HFFc6 (cell line): ENCODE measurements at regions not wholly inside any gene's neighbourhood (a gene's known extent, or its start where the extent isn't known, plus 50 kb on each side); places are given as distances from the start of the nearest gene placed in this dataset.

Experiments
- DNase-seq: peaks from one replicate; pipeline ENCODE4 v3.0.0-alpha.2; 2018
- H3K27ac Mint-ChIP-seq: 2 replicates; pipeline ENCODE4 v1.8.0; 2020; ENCODE audit warnings: mild to moderate bottlenecking, mixed read lengths
- H3K27me3 Mint-ChIP-seq: 2 replicates; pipeline ENCODE4 v1.8.0; 2021; ENCODE audit warnings: mild to moderate bottlenecking, moderate library complexity, mixed read lengths; ENCODE audit not compliant: insufficient read depth
- H3K36me3 Mint-ChIP-seq: 2 replicates; pipeline ENCODE4 v1.8.0; 2021; ENCODE audit warnings: low read depth, mixed read lengths
- H3K4me1 Mint-ChIP-seq: 2 replicates; pipeline ENCODE4 v1.8.0; 2020; ENCODE audit warnings: low read depth, mixed read lengths
- H3K4me3 Mint-ChIP-seq: 2 replicates; pipeline ENCODE4 v1.8.0; 2020; ENCODE audit warnings: mild to moderate bottlenecking, moderate library complexity, mixed read lengths
- H3K9me3 Mint-ChIP-seq: 2 replicates; pipeline ENCODE4 v1.8.0; 2020; ENCODE audit warnings: mild to moderate bottlenecking, mixed read lengths
- CTCF ChIP-seq: fragments of 200-600 bp; sonication (generic); IDR thresholded peaks from 2 replicates; pipeline ENCODE4 v1.5.0; 2021; ENCODE audit warnings: antibody characterized with exemption, mild to moderate bottlenecking

DNA sequence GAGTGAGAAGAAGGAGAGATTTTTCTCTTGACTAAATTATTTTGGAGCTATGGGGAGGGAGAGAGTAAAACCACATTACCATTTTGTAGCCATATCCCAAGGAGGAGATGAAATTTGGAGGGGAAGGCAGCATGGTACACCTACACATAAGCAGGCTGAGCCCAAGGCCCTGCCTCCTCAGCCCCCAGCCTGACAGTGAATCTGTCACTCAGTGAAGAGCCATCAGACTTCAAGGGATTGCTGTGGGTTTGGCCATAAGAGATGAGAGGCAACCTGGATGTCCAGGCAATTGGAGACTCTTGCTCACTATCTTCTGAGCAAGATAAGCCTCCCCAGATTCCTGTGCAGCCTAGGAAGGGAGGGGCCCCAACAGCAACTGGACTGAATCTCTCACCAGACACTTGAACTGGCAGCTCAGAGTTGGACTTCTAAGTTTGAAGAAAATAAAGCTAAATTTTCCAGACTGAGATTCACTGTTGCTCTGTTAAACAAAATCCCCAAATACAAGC is 216.6 kb downstream of the SEMA6A start:
- no peak for TF ChIP-seq CTCF
- Mint-ChIP-seq H3K4me1 (no peaks in the 10 kb centered on the region), H3K4me3 (no peak overlapping the region), H3K36me3 (peaks cover 5% of the 10 kb centered on the region; the same call in 1 of the 2 replicates), H3K27ac (no peak overlapping the region), H3K9me3 (peaks cover 16% of the 10 kb centered on the region), H3K27me3 (no peaks in the 10 kb centered on the region)
- no peak for DNase-seq

GRCh38 chr5:116355819-116356601 is 218.6 kb downstream of the SEMA6A start:
- H3K4me3 Mint-ChIP-seq: no peak overlapping the region
- no peak for DNase-seq
- TF ChIP-seq CTCF: no peak
- H3K9me3 Mint-ChIP-seq: peaks cover 16% of the 10 kb centered on the region
- no peak overlapping the region for H3K27ac Mint-ChIP-seq
- no peaks in the 10 kb centered on the region for H3K27me3 Mint-ChIP-seq
- H3K36me3 Mint-ChIP-seq: peaks cover 5% of the 10 kb centered on the region; the same call in 1 of the 2 replicates
- H3K4me1 Mint-ChIP-seq: no peaks in the 10 kb centered on the region

GRCh38 chr5:116354699-116355098 is 219.9 kb downstream of the SEMA6A start:
- Mint-ChIP-seq H3K27ac (no peak overlapping the region), H3K4me1 (no peaks in the 10 kb centered on the region), H3K27me3 (no peaks in the 10 kb centered on the region), H3K9me3 (peaks cover 16% of the 10 kb centered on the region), H3K36me3 (peaks cover 5% of the 10 kb centered on the region; the same call in 1 of the 2 replicates), H3K4me3 (no peak overlapping the region)
- DNase-seq: no peak
- no peak for TF ChIP-seq CTCF

DNA sequence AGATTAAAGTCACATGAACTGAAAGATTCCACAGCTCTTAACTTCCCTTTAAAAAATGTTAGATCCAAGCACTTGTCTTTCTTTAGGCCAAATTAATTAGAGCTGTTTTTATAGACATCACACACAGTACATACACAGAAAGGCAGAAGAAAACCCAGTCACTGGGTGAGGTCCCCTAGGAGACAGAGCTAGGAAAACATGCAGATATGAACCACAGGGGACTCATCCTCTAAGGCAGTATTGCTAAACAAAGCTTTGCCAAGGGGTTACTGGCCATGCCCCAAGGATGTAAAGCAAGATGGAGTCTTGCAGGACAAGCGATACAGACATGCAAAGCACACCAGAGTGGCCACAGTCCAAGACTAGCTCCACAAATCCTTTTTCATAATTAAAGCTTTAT is 227.0 kb downstream of the SEMA6A start:
- no peak overlapping the region for H3K27ac Mint-ChIP-seq
- DNase-seq: no peak
- H3K9me3 Mint-ChIP-seq: no peaks in the 10 kb centered on the region
- H3K27me3 Mint-ChIP-seq: no peaks in the 10 kb centered on the region
- no peaks in the 10 kb centered on the region for H3K4me1 Mint-ChIP-seq
- no peak overlapping the region for H3K4me3 Mint-ChIP-seq
- H3K36me3 Mint-ChIP-seq: peaks cover 5% of the 10 kb centered on the region; the same call in 1 of the 2 replicates
- TF ChIP-seq CTCF: no peak

DNA sequence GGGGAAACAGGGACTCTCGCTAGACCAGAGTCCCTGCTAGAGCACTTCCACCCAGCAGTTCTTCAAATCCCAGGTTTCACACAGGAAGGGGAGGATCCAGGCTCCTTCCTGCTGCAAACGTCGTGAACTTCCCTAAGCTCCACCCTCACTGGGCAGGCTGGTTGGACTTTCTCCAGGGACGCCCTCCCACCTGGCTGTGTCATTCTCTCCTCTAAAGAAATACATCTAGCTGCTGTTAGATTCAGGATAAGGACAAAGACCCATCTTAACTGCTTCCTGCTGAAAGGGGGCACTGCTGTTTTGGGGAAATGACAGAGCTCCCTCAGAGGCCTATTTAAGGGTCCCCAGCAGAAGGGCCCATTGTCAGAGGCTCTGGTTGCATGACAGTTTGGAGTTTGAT is 230.7 kb downstream of the SEMA6A start:
- H3K4me1 Mint-ChIP-seq: no peaks in the 10 kb centered on the region
- no peaks in the 10 kb centered on the region for H3K9me3 Mint-ChIP-seq
- H3K27ac Mint-ChIP-seq: no peak overlapping the region
- peaks cover 5% of the 10 kb centered on the region; the same call in 1 of the 2 replicates for H3K36me3 Mint-ChIP-seq
- TF ChIP-seq CTCF: no peak
- DNase-seq: no peak
- no peak overlapping the region for H3K4me3 Mint-ChIP-seq
- H3K27me3 Mint-ChIP-seq: no peaks in the 10 kb centered on the region
